SH-SY5Y (cell line): ENCODE measurements at regions not wholly inside any gene's neighbourhood (a gene's known extent, or its start where the extent isn't known, plus 50 kb on each side); places are given as distances from the start of the nearest gene placed in this dataset.

ENCODE experiments used
- GATA2 ChIP-seq: IDR thresholded peaks from 2 replicates; pipeline ENCODE4 v1.6.1; 2011; ENCODE audit warnings: mild to moderate bottlenecking, low read depth, low read length
- GATA3 ChIP-seq: IDR thresholded peaks from 2 replicates; pipeline ENCODE4 v1.6.1; 2011; ENCODE audit warnings: low read depth, mild to moderate bottlenecking, low read length, moderate library complexity

- TF ChIP-seq GATA2 (no peak), GATA3 (no peak)
Observed at GRCh38 chr4:177802661-177803060, 360.4 kb upstream of the AGA start.
